Ovary (tissue), 3 donors: ENCODE measurements at regions not wholly inside any gene's neighbourhood (a gene's known extent, or its start where the extent isn't known, plus 50 kb on each side); places are given as distances from the start of the nearest gene placed in this dataset.

ENCODE experiments used
- POLR2A ChIP-seq: fragments of 450-650 bp; IDR thresholded peaks from one replicate; pipeline ENCODE4 v1.6.1; 2017; ENCODE audit warnings: antibody characterized with exemption, mild to moderate bottlenecking, moderate library complexity
- TF ChIP-seq, protein P1 (sequence below), 3 donors: fragments of 450-650 bp in 2 of 3; fragments of 200-600 bp in 1 of 3; IDR thresholded peaks; one replicate each; pipeline versions ENCODE4 v1.5.1 to v1.8.0; 2016 to 2022; ENCODE audit warnings: antibody characterized with exemption in 3 of 3, mild to moderate bottlenecking in 1 of 3
- donor health status: DM: no; HTN: no; CAD: no.

GRCh38 chr10:36168777-36169176 lies 526.7 kb upstream of the FZD8 start:
- TF ChIP-seq, protein P1, sequence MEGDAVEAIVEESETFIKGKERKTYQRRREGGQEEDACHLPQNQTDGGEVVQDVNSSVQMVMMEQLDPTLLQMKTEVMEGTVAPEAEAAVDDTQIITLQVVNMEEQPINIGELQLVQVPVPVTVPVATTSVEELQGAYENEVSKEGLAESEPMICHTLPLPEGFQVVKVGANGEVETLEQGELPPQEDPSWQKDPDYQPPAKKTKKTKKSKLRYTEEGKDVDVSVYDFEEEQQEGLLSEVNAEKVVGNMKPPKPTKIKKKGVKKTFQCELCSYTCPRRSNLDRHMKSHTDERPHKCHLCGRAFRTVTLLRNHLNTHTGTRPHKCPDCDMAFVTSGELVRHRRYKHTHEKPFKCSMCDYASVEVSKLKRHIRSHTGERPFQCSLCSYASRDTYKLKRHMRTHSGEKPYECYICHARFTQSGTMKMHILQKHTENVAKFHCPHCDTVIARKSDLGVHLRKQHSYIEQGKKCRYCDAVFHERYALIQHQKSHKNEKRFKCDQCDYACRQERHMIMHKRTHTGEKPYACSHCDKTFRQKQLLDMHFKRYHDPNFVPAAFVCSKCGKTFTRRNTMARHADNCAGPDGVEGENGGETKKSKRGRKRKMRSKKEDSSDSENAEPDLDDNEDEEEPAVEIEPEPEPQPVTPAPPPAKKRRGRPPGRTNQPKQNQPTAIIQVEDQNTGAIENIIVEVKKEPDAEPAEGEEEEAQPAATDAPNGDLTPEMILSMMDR (IDR thresholded peaks at IDR 0.05) = no peak
- no peak for TF ChIP-seq POLR2A
